SK-N-MC (cell line): ENCODE measurements at regions not wholly inside any gene's neighbourhood (a gene's known extent, or its start where the extent isn't known, plus 50 kb on each side); places are given as distances from the start of the nearest gene placed in this dataset.

ENCODE experiments used
- EZH2 ChIP-seq: fragments of 200-600 bp; sonication (generic); IDR thresholded peaks from one replicate; pipeline ENCODE4 v1.6.1; 2017; ENCODE audit warnings: antibody characterized with exemption
- FOXP2 ChIP-seq: optimal IDR thresholded peaks from 2 replicates; pipeline ENCODE3; 2011; ENCODE audit warnings: mild to moderate bottlenecking, moderate library complexity; ENCODE audit not compliant: insufficient read depth; ENCODE audit errors: extremely low read length, control extremely low read depth
- POLR2AphosphoS5 ChIP-seq: IDR thresholded peaks from 2 replicates; pipeline ENCODE4 v1.6.1; 2012; ENCODE audit warnings: mild to moderate bottlenecking, low read depth, low read length, borderline replicate concordance

DNA sequence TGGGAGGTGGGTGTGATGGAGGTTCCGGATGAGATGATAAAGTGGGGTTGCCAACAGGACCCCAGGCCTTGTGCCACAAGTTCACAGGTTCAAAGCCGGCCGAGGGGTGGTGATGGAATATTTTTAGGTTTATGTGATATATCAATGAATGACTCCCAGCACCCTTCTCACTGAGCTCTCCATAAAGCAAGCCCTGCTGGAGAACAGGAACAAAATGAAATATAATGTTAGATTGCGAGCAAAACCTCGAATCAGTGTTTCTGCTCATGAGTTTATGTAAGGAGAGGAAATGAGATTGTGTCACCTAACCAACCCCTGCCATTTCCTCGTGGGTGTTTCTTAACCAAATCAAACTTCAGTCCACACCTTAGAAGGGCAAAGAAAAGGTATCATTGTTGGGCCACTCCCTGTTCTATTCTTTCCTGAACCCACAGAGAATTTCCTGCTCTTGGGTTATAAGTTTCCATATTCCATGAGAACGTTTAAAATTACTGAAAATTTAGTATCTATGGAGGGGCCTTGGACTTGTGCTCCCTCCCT lies 192.2 kb upstream of the EXOC2 start:
- TF ChIP-seq EZH2 (no peak), POLR2AphosphoS5 (no peak), FOXP2 (no peak)
